GM19397 (cell line): ENCODE measurements at regions not wholly inside any gene's neighbourhood (a gene's known extent, or its start where the extent isn't known, plus 50 kb on each side); places are given as distances from the start of the nearest gene placed in this dataset.
"Not testable (repeated sequence)": the region's sequence is repeated elsewhere in the genome, so short reads cannot be mapped to it uniquely, and the experiment has no call there.

Experiments
- ATAC-seq: cut with Tn5 transposase; IDR thresholded peaks from one replicate; pipeline ENCODE4 v1.9.1; 2021; ENCODE audit warnings: mild to moderate bottlenecking, moderate library complexity; ENCODE audit not compliant: unreplicated experiment

DNA sequence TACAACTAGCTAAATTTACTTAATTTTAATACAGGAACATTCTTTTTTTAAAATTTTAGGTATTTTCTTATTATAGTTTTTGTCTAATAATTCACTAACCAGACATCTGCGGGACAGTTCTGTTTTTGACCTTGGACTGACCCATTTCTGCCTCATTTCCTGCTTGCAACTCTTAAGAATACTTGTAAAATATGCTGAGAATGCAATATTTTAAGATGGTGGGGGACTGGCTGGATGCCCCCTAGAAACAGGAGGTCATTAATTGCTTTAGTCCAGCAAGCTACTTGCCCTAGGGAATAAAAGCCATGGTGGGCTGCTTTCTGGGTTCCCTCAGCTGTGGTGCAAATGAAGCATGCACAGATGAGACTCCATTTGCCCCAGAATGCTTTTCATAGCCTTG lies 2348.4 kb downstream of the PCDH7 start:
- ATAC-seq: no peak

- ATAC-seq: no peak
Measured at GRCh38 chr4:33071535-33071934, 2351.4 kb downstream of the PCDH7 start.

- no peak for ATAC-seq
Measured at GRCh38 chr4:33072298-33073089, 2352.3 kb downstream of the PCDH7 start.

- no peak for ATAC-seq
Measured at GRCh38 chr4:33073811-33074210, 2353.6 kb downstream of the PCDH7 start.

DNA sequence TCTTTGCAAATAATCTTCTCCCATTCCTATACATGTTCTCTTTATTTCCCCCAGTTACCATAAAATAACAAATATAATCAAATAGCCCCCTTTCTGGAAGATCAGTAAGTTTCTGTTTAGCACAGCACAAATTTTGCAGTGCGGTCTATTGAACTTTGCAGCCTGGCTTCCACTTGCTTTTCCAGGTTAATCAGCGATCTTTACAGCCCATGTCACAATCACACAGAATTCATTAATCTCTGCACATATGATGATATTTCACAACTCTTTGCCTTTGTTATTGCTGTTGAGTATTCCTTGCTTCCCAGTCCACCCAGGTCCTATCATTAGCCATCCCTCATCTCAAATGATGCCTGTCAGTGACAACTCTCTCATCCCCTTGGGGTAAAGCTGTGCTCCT lies 2358.0 kb downstream of the PCDH7 start:
- ATAC-seq: no peak

DNA sequence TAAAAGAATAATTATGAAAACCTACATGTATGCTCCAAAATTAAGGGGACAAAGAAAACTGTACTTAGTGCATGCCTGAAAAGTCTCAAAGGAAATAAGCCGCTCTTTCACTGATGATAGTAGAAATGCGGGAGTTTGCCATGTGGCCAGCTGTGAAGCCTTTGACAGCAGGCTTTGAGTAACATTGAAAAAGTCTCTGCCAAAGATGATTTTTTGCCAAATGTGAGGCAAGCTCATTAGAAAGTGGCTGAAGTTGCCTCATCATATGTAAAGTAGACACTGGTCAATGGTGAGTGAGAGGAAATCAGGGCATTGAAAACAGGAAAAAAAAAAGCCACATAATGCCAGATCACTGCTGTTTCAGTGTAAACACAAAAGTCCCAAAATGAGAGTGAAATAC lies 2360.1 kb downstream of the PCDH7 start:
- ATAC-seq: no peak

- ATAC-seq: no peak
Measured at GRCh38 chr4:33085709-33086108, 2365.5 kb downstream of the PCDH7 start.

GRCh38 chr4:33086331-33086925 lies 2366.3 kb downstream of the PCDH7 start:
- ATAC-seq: no peak

DNA sequence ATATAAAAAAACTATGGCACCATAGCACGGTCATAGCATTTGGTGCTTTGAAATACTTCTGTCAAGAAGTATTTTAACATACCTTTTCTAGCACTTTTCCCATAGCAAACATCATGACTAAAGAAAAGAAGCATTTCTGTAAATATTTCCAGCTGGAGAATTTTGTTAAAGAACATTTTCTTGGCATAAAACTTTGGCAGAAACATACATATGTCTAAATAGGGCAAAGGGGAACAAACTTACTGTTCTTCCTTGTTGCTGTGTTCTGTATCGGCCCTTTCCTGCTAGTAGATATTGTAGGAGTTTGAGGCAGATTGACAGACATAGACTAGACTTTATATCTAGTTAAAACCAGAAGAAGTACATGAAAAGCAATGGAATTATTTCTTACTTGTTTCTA lies 2368.5 kb downstream of the PCDH7 start:
- ATAC-seq: no peak

DNA sequence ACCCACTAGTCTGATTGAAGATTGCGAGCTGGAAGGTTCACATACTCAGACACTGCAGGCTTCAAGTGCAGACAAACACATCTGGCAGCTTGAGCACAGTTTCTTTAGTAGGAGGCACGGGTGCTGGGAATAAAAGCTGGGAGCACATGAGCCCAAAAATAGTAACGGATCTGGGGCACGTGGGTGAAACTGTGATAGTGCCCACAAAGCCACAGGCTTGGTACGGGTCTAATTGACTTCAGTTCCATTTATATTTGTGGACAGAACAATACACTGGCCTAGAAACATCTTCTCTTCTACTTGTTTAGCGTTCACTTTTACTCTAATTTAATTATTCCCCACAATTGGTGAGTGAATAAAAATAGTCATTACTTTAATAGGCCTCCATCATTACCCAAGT lies 2370.7 kb downstream of the PCDH7 start:
- no peak for ATAC-seq

DNA sequence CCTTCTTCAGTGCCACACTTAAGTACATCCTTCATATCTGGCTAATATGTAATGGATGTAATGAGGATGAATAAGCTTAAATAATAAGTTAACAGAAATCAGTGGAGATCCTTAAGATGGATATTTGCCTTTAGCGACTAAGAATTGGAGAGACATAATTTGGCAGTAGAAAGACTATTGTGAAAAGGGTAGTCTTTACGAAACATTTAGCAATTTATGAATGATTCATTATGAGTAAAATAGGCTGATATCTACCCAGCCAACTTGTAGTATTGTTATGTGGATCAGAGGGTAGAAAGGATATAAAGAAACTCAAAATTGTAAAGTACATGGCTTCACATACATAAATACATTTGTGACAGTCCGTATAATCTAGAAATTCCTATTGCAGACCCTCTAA lies 2371.8 kb downstream of the PCDH7 start:
- no peak for ATAC-seq

GRCh38 chr4:33104273-33104672 lies 2384.1 kb downstream of the PCDH7 start:
- ATAC-seq: no peak

DNA sequence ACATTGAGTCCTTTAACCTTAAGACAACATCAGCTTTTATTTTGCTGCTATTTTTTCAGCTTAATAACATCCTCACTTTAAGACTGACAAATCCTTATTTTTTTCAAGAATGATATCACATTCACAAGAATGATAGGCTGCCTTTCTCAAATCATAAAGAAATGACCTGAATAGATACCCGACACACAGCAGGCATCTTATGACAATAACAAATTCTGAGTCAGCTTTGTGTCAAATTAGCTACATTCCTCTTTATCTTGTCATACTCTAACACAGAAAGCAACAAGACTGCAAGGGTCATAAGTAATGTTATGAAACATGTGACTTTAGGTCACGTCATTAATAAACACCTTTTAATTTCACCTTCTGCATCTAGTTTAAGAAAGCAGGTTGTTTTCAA lies 2387.6 kb downstream of the PCDH7 start:
- ATAC-seq: no peak

- no peak for ATAC-seq
Measured at GRCh38 chr4:33111117-33111516, 2390.9 kb downstream of the PCDH7 start.

DNA sequence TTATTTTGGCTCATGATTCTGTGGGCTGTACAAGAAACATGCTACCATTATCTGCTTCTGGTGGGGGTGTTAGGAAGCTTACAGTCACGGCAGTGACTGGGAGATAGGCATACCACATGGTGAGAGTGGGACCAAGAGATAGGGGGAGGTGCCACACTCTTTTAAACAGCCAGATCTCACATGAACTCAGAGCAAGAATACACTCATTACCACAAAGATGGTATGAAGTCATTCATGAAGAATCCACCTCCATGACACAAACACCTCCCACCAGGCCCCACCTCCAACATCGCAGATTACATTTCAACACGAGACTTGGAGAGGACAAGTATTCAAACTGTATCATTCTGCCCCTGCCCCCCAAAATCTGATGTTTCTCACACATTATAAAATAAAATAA lies 2396.7 kb downstream of the PCDH7 start:
- no peak for ATAC-seq

DNA sequence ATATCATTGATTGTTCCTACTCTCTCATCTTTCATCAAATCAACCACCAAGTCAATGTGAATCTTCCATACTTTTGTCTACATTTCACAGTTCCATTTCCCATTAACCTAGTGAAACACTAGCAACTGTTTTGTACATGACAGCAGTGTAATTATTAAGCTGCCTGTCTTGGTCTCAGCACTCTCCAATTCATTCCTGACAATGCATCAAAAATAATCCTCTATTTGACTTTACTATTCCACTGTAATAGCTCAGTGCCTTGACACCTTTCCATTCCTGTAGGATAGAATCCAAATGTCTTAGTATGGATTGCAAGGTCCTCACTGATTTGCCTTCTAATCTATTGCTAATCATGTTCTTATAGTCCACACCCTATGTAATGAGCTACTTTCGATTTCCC lies 2405.8 kb downstream of the PCDH7 start:
- no peak for ATAC-seq

DNA sequence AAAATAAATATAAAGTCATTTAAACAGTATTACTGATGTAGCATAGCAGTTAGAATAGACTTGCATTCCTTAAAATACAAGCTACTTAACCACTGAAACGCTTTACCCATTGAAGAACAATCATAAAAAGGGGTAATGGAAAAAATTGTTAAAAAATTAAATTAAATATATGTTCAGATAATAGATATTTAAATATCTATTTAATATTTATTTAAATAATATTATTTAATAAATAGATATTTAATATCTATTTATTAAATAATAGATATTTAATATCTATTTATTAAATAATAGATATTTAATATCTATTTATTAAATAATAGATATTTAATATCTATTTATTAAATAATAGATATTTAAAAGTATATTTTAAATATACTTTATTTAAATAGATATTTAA lies 2410.5 kb downstream of the PCDH7 start:
- ATAC-seq: not testable (repeated sequence)

- no peak for ATAC-seq
Measured at GRCh38 chr4:33133723-33134122, 2413.6 kb downstream of the PCDH7 start.

GRCh38 chr4:33134366-33134765 lies 2414.2 kb downstream of the PCDH7 start:
- no peak for ATAC-seq

DNA sequence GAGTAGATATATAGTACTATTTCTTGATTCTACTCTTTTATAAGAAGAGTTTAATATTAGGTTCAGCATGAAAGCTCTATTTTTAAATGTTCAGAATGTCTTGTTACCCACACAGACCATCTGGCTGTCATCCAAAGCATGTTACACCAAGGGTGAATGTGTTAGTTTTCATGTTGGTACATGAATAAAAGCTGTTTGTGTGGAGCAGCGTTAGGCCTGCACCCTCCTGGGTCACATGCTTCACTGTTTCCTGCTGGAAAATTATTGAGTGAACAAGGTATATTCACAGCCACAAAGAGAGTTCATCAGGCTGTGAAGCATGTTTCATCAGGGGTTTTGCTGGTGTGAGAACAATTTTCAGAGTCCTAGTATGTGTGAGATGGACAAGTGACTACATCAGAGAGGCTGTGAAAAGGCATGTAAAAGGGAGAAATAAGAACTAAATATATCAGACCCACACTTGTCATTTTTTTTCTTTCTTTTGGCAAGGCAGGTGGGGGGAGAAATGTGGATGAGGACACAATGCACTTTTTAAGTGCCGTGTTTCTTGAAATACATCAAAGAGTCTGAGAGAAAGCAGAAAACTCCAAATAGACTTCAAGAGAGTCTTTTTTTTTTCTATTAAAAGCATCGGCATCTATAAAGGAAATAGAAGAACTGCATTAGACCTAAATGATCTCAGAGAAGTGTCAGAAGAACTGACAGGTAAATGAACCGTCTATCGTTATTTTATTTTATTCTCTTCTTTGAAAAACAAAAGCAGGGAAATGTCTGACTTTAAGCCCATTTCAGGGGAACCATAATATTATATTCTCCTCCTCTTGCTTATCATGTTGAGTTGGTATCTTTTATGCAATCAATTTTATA lies 2429.7 kb downstream of the PCDH7 start:
- ATAC-seq: no peak

- ATAC-seq: no peak
Measured at GRCh38 chr4:33150525-33150910, 2430.3 kb downstream of the PCDH7 start.

DNA sequence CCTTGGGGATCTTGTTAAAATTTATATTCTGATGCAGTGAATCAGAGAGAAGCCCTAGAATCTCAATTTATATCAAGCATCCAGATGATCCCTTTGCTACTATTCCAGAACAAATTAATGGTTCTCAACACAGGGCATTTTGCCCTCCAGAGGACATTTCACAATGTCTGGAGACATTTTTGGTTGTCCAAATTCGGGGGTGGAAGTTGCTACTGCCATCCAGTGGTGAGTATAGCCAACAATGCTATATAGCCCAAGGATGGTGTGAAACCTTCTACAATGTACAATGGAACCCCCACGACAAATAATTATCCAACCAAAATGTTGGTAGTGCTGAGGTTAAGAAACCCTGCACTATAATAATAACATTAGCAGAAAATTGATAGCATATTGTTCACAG lies 2440.0 kb downstream of the PCDH7 start:
- no peak for ATAC-seq
